IMR-90 (cell line): ENCODE measurements at regions not wholly inside any gene's neighbourhood (a gene's known extent, or its start where the extent isn't known, plus 50 kb on each side); places are given as distances from the start of the nearest gene placed in this dataset.

ENCODE experiments used
- ATAC-seq: fragments of 200-7000 bp; cut with Tn5 transposase; 2 replicates; pipeline ENCODE4 v1.9.1; 2020; ENCODE audit warnings: low read depth, mild to moderate bottlenecking, moderate library complexity
- BruUV-seq: library from RNA; stranded (reverse); fragments of 400-500 nt; replicated peaks from 2 replicates; lab custom pipeline; 2021; lab: Mats Ljungman, UMichigan
- CTCF ChIA-PET: fragments of 300-600 bp; formaldehyde crosslinking; extraction: SDS; loops from one replicate; lab custom pipeline; 2021; ENCODE audit warnings: antibody characterized with exemption; lab: Yijun Ruan, JAX
- POLR2A ChIA-PET: fragments of 300-600 bp; sonication (Branson Sonifier 250); formaldehyde crosslinking; loops from one replicate; lab custom pipeline; 2022; ENCODE audit warnings: antibody characterized with exemption; ENCODE audit not compliant: unreplicated experiment; lab: Charles Lee
- DNase-seq: peaks from one replicate; pipeline ENCODE4 v3.0.0; 2013
- H2AFZ ChIP-seq: replicated peaks from 2 replicates; pipeline ENCODE3; 2013; ENCODE audit warnings: low read length, mild to moderate bottlenecking; ENCODE audit not compliant: poor library complexity
- H2AK5ac ChIP-seq: 2 replicates; pipeline ENCODE4 v1.6.1; 2013; ENCODE audit warnings: low read depth, low read length, inconsistent platforms
- H2AK9ac ChIP-seq: replicated peaks from 2 replicates; pipeline ENCODE3; 2013; ENCODE audit warnings: mild to moderate bottlenecking, low read depth, low read length, moderate library complexity; ENCODE audit not compliant: poor library complexity
- H2BK120ac ChIP-seq: 2 replicates; pipeline ENCODE4 v1.6.1; 2013; ENCODE audit warnings: low read depth, low read length, inconsistent platforms
- H2BK15ac ChIP-seq: 3 replicates; pipeline ENCODE4 v1.6.1; 2013; ENCODE audit warnings: low read depth, low read length, inconsistent platforms
- H2BK20ac ChIP-seq: 2 replicates; pipeline ENCODE4 v1.6.1; 2013; ENCODE audit warnings: low read depth, mild to moderate bottlenecking, inconsistent platforms, low read length, moderate library complexity
- H2BK5ac ChIP-seq: 2 replicates; pipeline ENCODE4 v1.6.1; 2013; ENCODE audit warnings: mild to moderate bottlenecking, low read depth, low read length, inconsistent platforms; ENCODE audit not compliant: poor library complexity, severe bottlenecking
- H3K14ac ChIP-seq: replicated peaks from 2 replicates; pipeline ENCODE4 v1.6.1; 2013; ENCODE audit warnings: low read depth, low read length, inconsistent platforms
- H3K18ac ChIP-seq: 2 replicates; pipeline ENCODE4 v1.6.1; 2013; ENCODE audit warnings: low read depth, low read length, control low read depth
- H3K23ac ChIP-seq: 2 replicates; pipeline ENCODE4 v1.6.1; 2013; ENCODE audit warnings: low read depth, low read length, inconsistent platforms
- H3K27ac ChIP-seq: 2 replicates; pipeline ENCODE4 v1.5.1; 2013; ENCODE audit warnings: mild to moderate bottlenecking, control low read depth, low read length; ENCODE audit not compliant: insufficient read depth
- H3K27me3 ChIP-seq: 2 replicates; pipeline ENCODE4 v1.6.1; 2013; ENCODE audit warnings: low read length; ENCODE audit not compliant: control insufficient read depth, insufficient read depth
- H3K36me3 ChIP-seq: 2 replicates; pipeline ENCODE4 v1.6.1; 2013; ENCODE audit warnings: low read length, mixed read lengths; ENCODE audit not compliant: control insufficient read depth, insufficient read depth
- H3K4ac ChIP-seq: 2 replicates; pipeline ENCODE4 v1.6.1; 2013; ENCODE audit warnings: low read depth, low read length, inconsistent platforms
- H3K4me1 ChIP-seq: 2 replicates; pipeline ENCODE4 v1.6.1; 2013; ENCODE audit warnings: low read length, mixed read lengths; ENCODE audit not compliant: control insufficient read depth, insufficient read depth
- H3K4me2 ChIP-seq: 2 replicates; pipeline ENCODE4 v1.6.1; 2013; ENCODE audit warnings: low read depth, mild to moderate bottlenecking, control low read depth, low read length, moderate library complexity
- H3K4me3 ChIP-seq: 2 replicates; pipeline ENCODE4 v1.5.1; 2013; ENCODE audit warnings: low read depth, mild to moderate bottlenecking, control low read depth, low read length, moderate library complexity; ENCODE audit not compliant: insufficient read depth
- H3K56ac ChIP-seq: 2 replicates; pipeline ENCODE4 v1.6.1; 2013; ENCODE audit warnings: low read length, inconsistent platforms; ENCODE audit not compliant: insufficient read depth; ENCODE audit errors: extremely low read depth
- H3K79me1 ChIP-seq, 2 experiments: 2 replicates each; pipeline ENCODE4 v1.6.1; 2013; ENCODE audit warnings: low read length in 2 of 2, inconsistent platforms in 1 of 2, low read depth in 1 of 2
- H3K9ac ChIP-seq: 2 replicates; pipeline ENCODE4 v1.6.1; 2013; ENCODE audit warnings: low read depth, low read length, control low read depth
- H3K9me1 ChIP-seq: 2 replicates; pipeline ENCODE4 v1.6.1; 2013; ENCODE audit warnings: low read length, inconsistent platforms; ENCODE audit not compliant: insufficient read depth
- H3K9me3 ChIP-seq: 2 replicates; pipeline ENCODE4 v1.6.1; 2013; ENCODE audit warnings: low read length; ENCODE audit not compliant: control insufficient read depth, insufficient read depth
- H4K20me1 ChIP-seq: 2 replicates; pipeline ENCODE4 v1.6.1; 2013; ENCODE audit warnings: low read length, inconsistent platforms; ENCODE audit not compliant: insufficient read depth
- H4K5ac ChIP-seq: 2 replicates; pipeline ENCODE4 v1.6.1; 2013; ENCODE audit warnings: mild to moderate bottlenecking, low read depth, low read length, control low read depth
- H4K8ac ChIP-seq, 2 experiments: 2 replicates each; pipeline ENCODE4 v1.6.1; 2013; ENCODE audit warnings: low read depth in 2 of 2, low read length in 2 of 2, control low read depth in 1 of 2, inconsistent platforms in 1 of 2
- H4K91ac ChIP-seq: 2 replicates; pipeline ENCODE4 v1.6.1; 2013; ENCODE audit warnings: low read depth, low read length, inconsistent platforms; ENCODE audit not compliant: insufficient read depth
- MAZ ChIP-seq: IDR thresholded peaks from 2 replicates; pipeline ENCODE4 v1.6.1; 2012; ENCODE audit warnings: low read depth, mild to moderate bottlenecking, low read length, improper control_type of control experiment, moderate library complexity, borderline replicate concordance
- POLR2A ChIP-seq: IDR thresholded peaks from 2 replicates; pipeline ENCODE4 v1.6.1; 2012; ENCODE audit warnings: mild to moderate bottlenecking, low read depth, low read length
- RFX5 ChIP-seq: IDR thresholded peaks from 2 replicates; pipeline ENCODE4 v1.8.0; 2012; ENCODE audit warnings: low read depth, mild to moderate bottlenecking, low read length, moderate library complexity
- SMC3 ChIP-seq: fragments of 150-350 bp; IDR thresholded peaks from 2 replicates; pipeline ENCODE4 v1.6.1; 2016; ENCODE audit warnings: low read depth, mild to moderate bottlenecking, antibody characterized with exemption, low read length, moderate library complexity
- WGBS, 2 experiments: methylation state at CpG; one replicate each; pipeline versions ENCODE4 v1.1.5 to v1.1.7; 2013; ENCODE audit warnings: missing lambda C conversion rate in 2 of 2; ENCODE audit not compliant: insufficient read length in 1 of 2; ENCODE audit errors: extremely low coverage in 2 of 2; 5-methylcytosine and 5-hydroxymethylcytosine counted together
- dilution Hi-C: fragments of 300-500 bp; cut with HindIII; formaldehyde crosslinking; loops from one replicate; pipeline ENCODE4 v1.14.3; 2018; ENCODE audit warnings: low sequenced_read_pairs; ENCODE audit not compliant: unreplicated experiment
- in situ Hi-C: fragments of 300-500 bp; cut with MboI; formaldehyde crosslinking; loops from 3 replicates; pipeline ENCODE4 v1.14.3; 2019; ENCODE audit warnings: low sequenced_read_pairs, inconsistent platforms, mixed read lengths
- intact Hi-C: fragments of 100-400 bp; cut with micrococcal nuclease; formaldehyde crosslinking; loops from 2 replicates; pipeline ENCODE4 v1.10.0; 2022
- TF ChIP-seq, protein P1 (sequence below): fragments of 150-350 bp; IDR thresholded peaks from 2 replicates; pipeline ENCODE4 v1.6.1; 2016; ENCODE audit warnings: low read depth, mild to moderate bottlenecking, low read length, moderate library complexity, borderline replicate concordance
- TF ChIP-seq, protein P2 (sequence below): conservative IDR thresholded peaks from 2 replicates; pipeline ENCODE4 v1.5.1; 2012; ENCODE audit warnings: mild to moderate bottlenecking, low read depth, low read length, improper control_type of control experiment

DNA sequence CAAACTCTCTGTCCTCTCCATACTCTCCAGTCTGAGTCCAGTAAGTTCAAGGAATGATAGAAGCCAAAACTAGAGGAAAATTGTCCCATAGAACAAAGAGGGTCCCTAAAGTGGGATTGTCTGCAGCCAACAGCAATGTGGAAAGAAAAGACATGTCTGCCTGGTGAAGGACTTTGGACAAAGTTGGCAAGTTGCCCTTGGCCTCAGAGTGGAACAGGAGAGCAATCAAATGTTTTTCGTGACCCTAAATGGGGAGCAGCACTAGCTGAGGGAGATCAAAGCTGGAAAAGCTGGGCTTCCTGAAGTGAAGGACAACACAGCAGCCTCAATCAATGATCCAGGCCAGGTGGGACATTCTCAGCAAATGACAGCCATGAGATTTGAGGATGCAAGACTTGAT, 183.5 kb downstream of the CHD9NB start:
- POLR2A ChIA-PET: no interaction called here
- WGBS, 2 experiments: 43% methylated on average over 1 of the region's 1 CpG; no CpG with 5 or more reads in 1 of the 2 experiments
- Histone ChIP-seq H2BK120ac (no peak overlapping the region), H3K36me3 (no peaks in the 10 kb centered on the region), H4K20me1 (no peaks in the 10 kb centered on the region), H3K56ac (no peak overlapping the region), H3K4me2 (no peak overlapping the region), H3K4ac (no peak overlapping the region), H3K27ac (no peak overlapping the region), H2BK20ac (no peak overlapping the region), H4K5ac (no peak overlapping the region), H2BK5ac (no peak overlapping the region), H3K14ac (no peak overlapping the region), H3K79me1 (no peaks in the 10 kb centered on the region), H2BK15ac (no peak overlapping the region), H2AFZ (no peak overlapping the region), H2AK5ac (no peak overlapping the region), H3K9me1 (no peaks in the 10 kb centered on the region), H3K4me3 (no peak overlapping the region), H3K27me3 (no peaks in the 10 kb centered on the region), H3K9ac (no peak overlapping the region), H3K23ac (no peak overlapping the region), H3K18ac (no peak overlapping the region), H2AK9ac (no peak overlapping the region), H4K91ac (no peak overlapping the region), H3K9me3 (peaks cover 3% of the 10 kb centered on the region; the same call in 1 of the 2 replicates), H4K8ac (no peak overlapping the region), H3K4me1 (no peaks in the 10 kb centered on the region)
- no peak for ATAC-seq
- BruUV-seq: no TSS peak
- no peak for DNase-seq
- intact Hi-C loops (no loop called here), in situ Hi-C loops (no loop called here), dilution Hi-C loops (no loop called here)
- CTCF ChIA-PET: no interaction called here
- TF ChIP-seq RFX5 (no peak), MAZ (no peak), SMC3 (no peak), POLR2A (no peak)
- TF ChIP-seq, protein P1, sequence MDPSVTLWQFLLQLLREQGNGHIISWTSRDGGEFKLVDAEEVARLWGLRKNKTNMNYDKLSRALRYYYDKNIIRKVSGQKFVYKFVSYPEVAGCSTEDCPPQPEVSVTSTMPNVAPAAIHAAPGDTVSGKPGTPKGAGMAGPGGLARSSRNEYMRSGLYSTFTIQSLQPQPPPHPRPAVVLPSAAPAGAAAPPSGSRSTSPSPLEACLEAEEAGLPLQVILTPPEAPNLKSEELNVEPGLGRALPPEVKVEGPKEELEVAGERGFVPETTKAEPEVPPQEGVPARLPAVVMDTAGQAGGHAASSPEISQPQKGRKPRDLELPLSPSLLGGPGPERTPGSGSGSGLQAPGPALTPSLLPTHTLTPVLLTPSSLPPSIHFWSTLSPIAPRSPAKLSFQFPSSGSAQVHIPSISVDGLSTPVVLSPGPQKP: no peak
- TF ChIP-seq, protein P2, sequence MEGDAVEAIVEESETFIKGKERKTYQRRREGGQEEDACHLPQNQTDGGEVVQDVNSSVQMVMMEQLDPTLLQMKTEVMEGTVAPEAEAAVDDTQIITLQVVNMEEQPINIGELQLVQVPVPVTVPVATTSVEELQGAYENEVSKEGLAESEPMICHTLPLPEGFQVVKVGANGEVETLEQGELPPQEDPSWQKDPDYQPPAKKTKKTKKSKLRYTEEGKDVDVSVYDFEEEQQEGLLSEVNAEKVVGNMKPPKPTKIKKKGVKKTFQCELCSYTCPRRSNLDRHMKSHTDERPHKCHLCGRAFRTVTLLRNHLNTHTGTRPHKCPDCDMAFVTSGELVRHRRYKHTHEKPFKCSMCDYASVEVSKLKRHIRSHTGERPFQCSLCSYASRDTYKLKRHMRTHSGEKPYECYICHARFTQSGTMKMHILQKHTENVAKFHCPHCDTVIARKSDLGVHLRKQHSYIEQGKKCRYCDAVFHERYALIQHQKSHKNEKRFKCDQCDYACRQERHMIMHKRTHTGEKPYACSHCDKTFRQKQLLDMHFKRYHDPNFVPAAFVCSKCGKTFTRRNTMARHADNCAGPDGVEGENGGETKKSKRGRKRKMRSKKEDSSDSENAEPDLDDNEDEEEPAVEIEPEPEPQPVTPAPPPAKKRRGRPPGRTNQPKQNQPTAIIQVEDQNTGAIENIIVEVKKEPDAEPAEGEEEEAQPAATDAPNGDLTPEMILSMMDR: no peak
